ENCODE measurements at regions not wholly inside any gene's neighbourhood (a gene's known extent, or its start where the extent isn't known, plus 50 kb on each side); places are given as distances from the start of the nearest gene placed in this dataset.

DNA sequence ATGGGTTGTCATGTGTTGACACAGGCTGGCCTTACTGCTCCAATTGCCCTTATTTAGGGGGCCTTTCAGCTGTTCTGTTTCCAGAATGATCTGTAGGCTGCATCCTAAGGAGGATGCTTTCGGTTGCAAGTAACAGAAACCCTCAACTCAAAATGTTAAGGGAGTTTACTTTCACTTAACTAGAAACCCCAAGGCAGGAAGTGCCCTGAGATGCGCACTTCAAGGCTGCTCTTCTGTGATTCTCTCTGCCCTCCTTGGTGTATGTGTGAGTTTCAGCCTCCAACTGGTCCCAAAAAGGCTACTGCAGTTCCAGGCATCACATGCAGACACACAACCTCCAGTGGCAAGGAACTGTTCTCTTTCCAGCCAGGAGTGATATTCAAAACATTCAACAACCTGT, 97.3 kb upstream of the ATP6AP2 start:
- TF ChIP-seq, protein P1, sequence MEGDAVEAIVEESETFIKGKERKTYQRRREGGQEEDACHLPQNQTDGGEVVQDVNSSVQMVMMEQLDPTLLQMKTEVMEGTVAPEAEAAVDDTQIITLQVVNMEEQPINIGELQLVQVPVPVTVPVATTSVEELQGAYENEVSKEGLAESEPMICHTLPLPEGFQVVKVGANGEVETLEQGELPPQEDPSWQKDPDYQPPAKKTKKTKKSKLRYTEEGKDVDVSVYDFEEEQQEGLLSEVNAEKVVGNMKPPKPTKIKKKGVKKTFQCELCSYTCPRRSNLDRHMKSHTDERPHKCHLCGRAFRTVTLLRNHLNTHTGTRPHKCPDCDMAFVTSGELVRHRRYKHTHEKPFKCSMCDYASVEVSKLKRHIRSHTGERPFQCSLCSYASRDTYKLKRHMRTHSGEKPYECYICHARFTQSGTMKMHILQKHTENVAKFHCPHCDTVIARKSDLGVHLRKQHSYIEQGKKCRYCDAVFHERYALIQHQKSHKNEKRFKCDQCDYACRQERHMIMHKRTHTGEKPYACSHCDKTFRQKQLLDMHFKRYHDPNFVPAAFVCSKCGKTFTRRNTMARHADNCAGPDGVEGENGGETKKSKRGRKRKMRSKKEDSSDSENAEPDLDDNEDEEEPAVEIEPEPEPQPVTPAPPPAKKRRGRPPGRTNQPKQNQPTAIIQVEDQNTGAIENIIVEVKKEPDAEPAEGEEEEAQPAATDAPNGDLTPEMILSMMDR (conservative IDR thresholded peaks at IDR 0.05): no peak
- no peak for TF ChIP-seq EZH2 (IDR thresholded peaks at IDR 0.05; ENCODE audit: low read depth)

Measured in PC-9 (cell line).